SJCRH30 (cell line): ENCODE measurements at regions not wholly inside any gene's neighbourhood (a gene's known extent, or its start where the extent isn't known, plus 50 kb on each side); places are given as distances from the start of the nearest gene placed in this dataset.

Source experiments
- DNase-seq, 2 experiments: peaks; one replicate each; pipeline ENCODE4 v3.0.0-alpha.2; 2015 to 2020
- H3K27ac ChIP-seq: fragments of 250-450 bp; sonication (Bioruptor Pico); 2 replicates; pipeline ENCODE4 v1.5.1; 2020; ENCODE audit warnings: mild to moderate bottlenecking, moderate library complexity
- H3K27me3 ChIP-seq: fragments of 250-450 bp; sonication (Bioruptor Pico); 2 replicates; pipeline ENCODE4 v1.5.1; 2020; ENCODE audit warnings: mild to moderate bottlenecking, moderate library complexity
- H3K36me3 ChIP-seq: fragments of 250-450 bp; sonication (Bioruptor Pico); 2 replicates; pipeline ENCODE4 v1.5.1; 2020; ENCODE audit warnings: mild to moderate bottlenecking, moderate library complexity
- H3K4me1 ChIP-seq: fragments of 250-450 bp; sonication (Bioruptor Pico); 2 replicates; pipeline ENCODE4 v1.5.1; 2020; ENCODE audit warnings: mild to moderate bottlenecking, moderate library complexity
- H3K4me3 ChIP-seq: fragments of 250-450 bp; sonication (Bioruptor Pico); 2 replicates; pipeline ENCODE4 v1.5.1; 2020; ENCODE audit warnings: mild to moderate bottlenecking, moderate library complexity
- H3K9me3 ChIP-seq: fragments of 250-450 bp; sonication (Bioruptor Pico); replicated peaks from 2 replicates; pipeline ENCODE4 v1.5.1; 2020; ENCODE audit warnings: mild to moderate bottlenecking, moderate library complexity

DNA sequence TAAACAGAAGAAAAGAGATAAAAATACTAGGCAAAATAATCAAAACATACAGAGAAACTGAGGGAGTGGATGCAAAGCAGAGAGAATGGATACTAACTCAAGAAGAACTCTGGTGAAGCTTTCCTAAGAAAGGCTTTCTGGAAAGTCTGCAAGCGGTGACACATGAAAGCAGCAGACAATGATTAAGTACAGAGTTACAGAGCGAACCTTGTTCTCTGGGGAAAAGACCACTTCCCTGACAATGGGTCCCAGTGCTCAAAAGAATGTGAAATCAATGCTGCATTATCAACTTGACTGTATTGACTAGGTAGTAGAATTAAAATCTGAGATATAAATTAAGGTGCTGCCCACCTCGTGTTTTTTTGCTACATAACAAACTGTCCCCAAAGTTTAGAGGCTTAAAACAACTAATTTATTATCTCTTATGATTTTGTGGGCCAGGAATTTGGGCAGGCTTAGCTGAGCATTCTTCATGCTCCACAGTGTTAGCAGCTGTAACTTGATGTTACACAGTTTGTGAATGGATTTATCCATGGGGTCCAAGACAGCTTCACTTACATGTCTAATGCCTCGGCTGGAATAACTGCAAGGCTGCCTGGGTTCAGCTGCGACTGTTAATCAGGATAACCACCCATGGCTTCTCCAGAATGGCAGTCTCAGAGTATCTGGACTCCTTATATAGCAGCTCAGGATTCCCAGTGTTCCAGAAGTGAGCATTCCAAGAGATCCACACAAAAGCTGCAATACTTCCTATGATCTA lies 106.9 kb upstream of the INPP4B start:
- DNase-seq: peak; percentile 76 to 86
- Histone ChIP-seq H3K4me1 (peaks cover 18% of the 10 kb centered on the region), H3K9me3 (no peaks in the 10 kb centered on the region), H3K27ac (peak overlapping the region; percentile 86), H3K4me3 (peak overlapping the region; percentile 22), H3K27me3 (no peaks in the 10 kb centered on the region), H3K36me3 (no peaks in the 10 kb centered on the region)

DNA sequence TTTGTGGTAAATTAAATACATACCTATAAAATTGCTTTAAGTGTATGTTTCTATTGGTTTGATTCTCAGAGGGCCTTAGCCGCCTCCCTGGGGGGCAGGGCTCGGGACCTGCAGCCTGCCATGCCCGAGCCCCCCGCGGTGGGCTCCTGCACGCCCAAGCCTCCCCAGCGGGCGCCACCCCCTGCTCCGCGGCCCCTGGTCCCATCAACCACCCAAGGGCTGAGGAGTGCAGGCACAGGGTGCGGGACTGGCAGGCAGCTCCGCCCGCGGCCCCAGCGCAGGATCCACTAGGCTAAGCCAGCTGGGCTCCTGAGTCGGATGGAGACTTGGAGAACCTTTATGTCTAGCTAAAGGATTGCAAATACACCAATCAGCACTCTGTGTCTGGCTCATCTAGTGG lies 108.3 kb upstream of the INPP4B start:
- Histone ChIP-seq H3K4me3 (no peak overlapping the region), H3K9me3 (no peaks in the 10 kb centered on the region), H3K27ac (no peak overlapping the region), H3K36me3 (no peaks in the 10 kb centered on the region), H3K27me3 (no peaks in the 10 kb centered on the region), H3K4me1 (peaks cover 30% of the 10 kb centered on the region)
- DNase-seq: no peak

GRCh38 chr4:142955501-142955900 lies 109.4 kb upstream of the INPP4B start:
- peaks cover 41% of the 10 kb centered on the region for H3K4me1 ChIP-seq
- H3K36me3 ChIP-seq: no peaks in the 10 kb centered on the region
- no peaks in the 10 kb centered on the region for H3K27me3 ChIP-seq
- DNase-seq: no peak
- H3K9me3 ChIP-seq: no peaks in the 10 kb centered on the region
- H3K27ac ChIP-seq: no peak overlapping the region
- no peak overlapping the region for H3K4me3 ChIP-seq

DNA sequence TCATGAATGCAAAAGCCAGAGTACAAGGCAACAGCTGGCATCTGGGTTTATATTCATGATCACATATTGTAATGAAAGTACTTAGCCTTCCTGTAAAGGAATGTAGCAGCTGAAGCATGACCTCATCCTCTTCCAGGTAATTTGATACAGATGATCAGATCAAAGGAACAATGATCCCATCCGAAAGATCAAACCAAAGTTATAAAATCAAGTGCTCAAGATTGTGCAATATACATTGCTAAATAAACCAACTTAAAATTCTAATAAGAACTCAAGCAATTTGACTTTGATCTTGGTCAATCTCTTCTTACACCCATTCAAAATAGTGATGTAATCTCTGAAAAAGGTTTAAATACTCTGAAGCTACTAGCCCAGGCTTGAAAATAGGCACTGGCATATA lies 113.1 kb upstream of the INPP4B start:
- H3K4me1 ChIP-seq: peaks cover 30% of the 10 kb centered on the region
- H3K27me3 ChIP-seq: no peaks in the 10 kb centered on the region
- no peaks in the 10 kb centered on the region for H3K36me3 ChIP-seq
- no peak overlapping the region for H3K4me3 ChIP-seq
- peak overlapping the region; percentile 91 for H3K27ac ChIP-seq
- DNase-seq: peak; percentile 63 to 86
- no peaks in the 10 kb centered on the region for H3K9me3 ChIP-seq

- Histone ChIP-seq H3K36me3 (no peaks in the 10 kb centered on the region), H3K27ac (peak overlapping the region; percentile 91), H3K9me3 (no peaks in the 10 kb centered on the region), H3K4me1 (peaks cover 30% of the 10 kb centered on the region), H3K4me3 (no peak overlapping the region), H3K27me3 (no peaks in the 10 kb centered on the region)
- peak in 1 of 2 experiments; percentile 33 for DNase-seq
Observed at GRCh38 chr4:142960126-142960525, 114.0 kb upstream of the INPP4B start.

- no peak overlapping the region for H3K4me3 ChIP-seq
- H3K9me3 ChIP-seq: no peaks in the 10 kb centered on the region
- no peak overlapping the region for H3K27ac ChIP-seq
- no peak for DNase-seq
- H3K36me3 ChIP-seq: no peaks in the 10 kb centered on the region
- H3K4me1 ChIP-seq: peaks cover 30% of the 10 kb centered on the region
- H3K27me3 ChIP-seq: no peaks in the 10 kb centered on the region
Observed at GRCh38 chr4:142960867-142961644, 115.0 kb upstream of the INPP4B start.

DNA sequence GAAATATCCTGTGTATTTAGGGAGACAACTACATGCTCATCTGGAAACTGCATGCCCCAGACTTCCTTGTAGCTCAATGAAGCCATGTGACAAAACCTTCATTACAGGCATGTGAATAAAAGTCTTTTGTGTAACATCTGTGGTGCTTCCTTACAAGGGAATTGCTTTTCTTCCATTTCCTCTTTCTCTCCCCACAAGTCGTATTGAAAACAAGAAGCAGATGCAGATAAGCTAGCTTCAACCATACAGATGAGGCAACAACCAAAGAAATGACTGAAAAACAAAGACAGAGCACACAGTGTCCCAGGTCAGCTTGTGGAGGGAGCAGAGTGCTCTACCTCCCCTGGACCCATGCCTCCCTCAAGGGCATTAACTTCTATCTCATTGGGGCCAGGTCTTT lies 115.8 kb upstream of the INPP4B start:
- H3K4me3 ChIP-seq: no peak overlapping the region
- H3K4me1 ChIP-seq: peaks cover 30% of the 10 kb centered on the region
- no peaks in the 10 kb centered on the region for H3K9me3 ChIP-seq
- no peaks in the 10 kb centered on the region for H3K27me3 ChIP-seq
- no peak overlapping the region for H3K27ac ChIP-seq
- H3K36me3 ChIP-seq: no peaks in the 10 kb centered on the region
- DNase-seq: peak in 1 of 2 experiments; percentile 18

DNA sequence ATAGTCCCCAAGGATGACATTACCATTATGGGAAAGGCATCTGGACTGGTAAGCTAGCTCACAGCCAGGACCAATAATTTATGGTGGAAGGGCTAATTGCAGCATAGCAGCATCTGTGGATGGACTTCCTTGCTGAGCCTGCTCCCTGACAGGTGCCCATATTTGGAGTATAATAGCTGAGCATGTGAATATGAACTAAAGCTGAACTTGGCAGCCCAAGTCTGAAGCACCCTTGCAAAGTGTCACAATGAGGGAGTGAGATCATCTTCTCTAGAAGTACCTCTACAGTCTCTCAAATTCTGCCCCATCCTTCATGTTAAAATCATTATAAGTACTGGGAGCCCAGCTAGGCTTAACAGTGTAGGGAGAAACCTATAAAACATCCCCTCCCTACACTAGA lies 128.2 kb upstream of the INPP4B start:
- H3K27me3 ChIP-seq: no peaks in the 10 kb centered on the region
- no peaks in the 10 kb centered on the region for H3K36me3 ChIP-seq
- DNase-seq: no peak
- no peak overlapping the region for H3K27ac ChIP-seq
- no peak overlapping the region for H3K4me3 ChIP-seq
- no peaks in the 10 kb centered on the region for H3K9me3 ChIP-seq
- H3K4me1 ChIP-seq: no peaks in the 10 kb centered on the region

- H3K27me3 ChIP-seq: no peaks in the 10 kb centered on the region
- DNase-seq: no peak
- H3K36me3 ChIP-seq: no peaks in the 10 kb centered on the region
- H3K4me1 ChIP-seq: no peaks in the 10 kb centered on the region
- no peaks in the 10 kb centered on the region for H3K9me3 ChIP-seq
- H3K27ac ChIP-seq: no peak overlapping the region
- H3K4me3 ChIP-seq: no peak overlapping the region
Observed at GRCh38 chr4:142975618-142976017, 129.5 kb upstream of the INPP4B start.

GRCh38 chr4:142976482-142976881 lies 130.4 kb upstream of the INPP4B start:
- Histone ChIP-seq H3K27ac (no peak overlapping the region), H3K27me3 (no peaks in the 10 kb centered on the region), H3K4me3 (no peak overlapping the region), H3K4me1 (no peaks in the 10 kb centered on the region), H3K9me3 (no peaks in the 10 kb centered on the region), H3K36me3 (no peaks in the 10 kb centered on the region)
- no peak for DNase-seq

GRCh38 chr4:142977182-142977581 lies 131.1 kb upstream of the INPP4B start:
- no peak for DNase-seq
- Histone ChIP-seq H3K27me3 (no peaks in the 10 kb centered on the region), H3K36me3 (no peaks in the 10 kb centered on the region), H3K4me3 (no peak overlapping the region), H3K4me1 (no peaks in the 10 kb centered on the region), H3K9me3 (no peaks in the 10 kb centered on the region), H3K27ac (no peak overlapping the region)

DNA sequence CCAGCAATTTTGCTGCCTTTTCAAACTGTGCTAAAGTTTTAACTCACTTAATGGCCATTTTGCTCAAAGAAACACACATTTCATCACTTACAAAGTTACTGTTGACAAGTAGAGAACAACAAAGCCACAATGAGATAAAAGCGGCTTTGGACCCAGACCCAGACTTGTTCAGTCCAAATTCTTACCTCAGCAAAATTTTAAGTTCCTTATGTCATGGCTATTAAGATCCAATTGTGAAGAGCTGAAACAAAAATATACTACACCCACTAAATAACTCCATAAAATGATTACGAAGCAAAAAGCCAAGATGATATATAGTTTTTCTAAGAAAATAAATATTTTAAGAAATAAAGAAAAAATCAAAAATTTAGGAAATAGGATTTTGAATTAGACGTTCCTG lies 137.0 kb upstream of the INPP4B start:
- no peak overlapping the region for H3K4me3 ChIP-seq

GRCh38 chr4:142983589-142983988 lies 137.5 kb upstream of the INPP4B start:
- Histone ChIP-seq H3K4me1 (no peaks in the 10 kb centered on the region), H3K4me3 (no peak overlapping the region), H3K27me3 (no peaks in the 10 kb centered on the region), H3K27ac (no peak overlapping the region), H3K36me3 (no peaks in the 10 kb centered on the region), H3K9me3 (no peaks in the 10 kb centered on the region)
- no peak for DNase-seq

More for the DNA sequence above, 137.0 kb upstream of the INPP4B start:
- no peak overlapping the region for H3K27ac ChIP-seq
- H3K9me3 ChIP-seq: no peaks in the 10 kb centered on the region
- H3K4me1 ChIP-seq: no peaks in the 10 kb centered on the region
- no peaks in the 10 kb centered on the region for H3K27me3 ChIP-seq
- no peak for DNase-seq
- H3K36me3 ChIP-seq: no peaks in the 10 kb centered on the region

GRCh38 chr4:142984871-142985585 lies 138.9 kb upstream of the INPP4B start:
- Histone ChIP-seq H3K4me3 (no peak overlapping the region), H3K9me3 (no peaks in the 10 kb centered on the region)
- peak in 1 of 2 experiments; percentile 25 for DNase-seq

GRCh38 chr4:143016171-143016570 lies 168.5 kb upstream of the USP38 start:
- H3K36me3 ChIP-seq: no peaks in the 10 kb centered on the region
- H3K27ac ChIP-seq: no peak overlapping the region
- peaks cover 9% of the 10 kb centered on the region; the same call in 1 of the 2 replicates for H3K4me1 ChIP-seq
- H3K9me3 ChIP-seq: no peaks in the 10 kb centered on the region
- no peak overlapping the region for H3K4me3 ChIP-seq
- no peak for DNase-seq
- H3K27me3 ChIP-seq: no peaks in the 10 kb centered on the region

More at GRCh38 chr4:142984871-142985585, 138.9 kb upstream of the INPP4B start:
- Histone ChIP-seq H3K27ac (no peak overlapping the region), H3K27me3 (no peaks in the 10 kb centered on the region), H3K4me1 (no peaks in the 10 kb centered on the region), H3K36me3 (no peaks in the 10 kb centered on the region)
